OCI-LY7 (cell line): ENCODE measurements at regions not wholly inside any gene's neighbourhood (a gene's known extent, or its start where the extent isn't known, plus 50 kb on each side); places are given as distances from the start of the nearest gene placed in this dataset.

Source experiments
- CTCF ChIP-seq: fragments of 200-600 bp; sonication (generic); conservative IDR thresholded peaks from 2 replicates; pipeline ENCODE4 v1.5.1; 2014; ENCODE audit warnings: mild to moderate bottlenecking, antibody characterized with exemption, low read length, moderate library complexity, mixed read lengths
- EZH2phosphoT487 ChIP-seq: fragments of 200-600 bp; sonication (generic); IDR thresholded peaks from 2 replicates; pipeline ENCODE4 v1.6.1; 2018; ENCODE audit warnings: low read depth, borderline replicate concordance, mild to moderate bottlenecking, mixed run types, antibody characterized with exemption, low read length, moderate library complexity, mixed read lengths

- TF ChIP-seq CTCF = no peak
- TF ChIP-seq EZH2phosphoT487 = no peak
These were observed 284.0 kb downstream of the BCOR start for GRCh38 chrX:39813631-39814277.
